Parathyroid adenoma (tissue), 2 donors: ENCODE measurements at regions not wholly inside any gene's neighbourhood (a gene's known extent, or its start where the extent isn't known, plus 50 kb on each side); places are given as distances from the start of the nearest gene placed in this dataset.

ENCODE experiments used
- H2AFZ ChIP-seq: fragments of 300-600 bp; sonication (generic); one replicate; pipeline ENCODE4 v1.7.0; 2017; ENCODE audit warnings: antibody characterized with exemption, mild to moderate bottlenecking
- H3K27ac ChIP-seq: fragments of 300-600 bp; sonication (generic); one replicate; pipeline ENCODE4 v1.7.0; 2017
- H3K27me3 ChIP-seq: fragments of 300-600 bp; sonication (generic); one replicate; pipeline ENCODE4 v1.7.0; 2017; ENCODE audit warnings: low read length; ENCODE audit not compliant: control insufficient read depth, insufficient read depth
- H3K36me3 ChIP-seq: fragments of 300-600 bp; sonication (generic); one replicate; pipeline ENCODE4 v1.7.0; 2017; ENCODE audit warnings: low read length; ENCODE audit not compliant: control insufficient read depth, insufficient read depth
- H3K4me1 ChIP-seq: fragments of 300-600 bp; sonication (generic); one replicate; pipeline ENCODE4 v1.7.0; 2017; ENCODE audit warnings: control low read depth
- H3K4me2 ChIP-seq: fragments of 300-600 bp; sonication (generic); one replicate; pipeline ENCODE4 v1.7.0; 2017; ENCODE audit warnings: low read length
- H3K4me3 ChIP-seq: fragments of 300-600 bp; sonication (generic); one replicate; pipeline ENCODE4 v1.7.0; 2017; ENCODE audit warnings: low read depth, low read length
- H3K79me2 ChIP-seq: fragments of 300-600 bp; sonication (generic); one replicate; pipeline ENCODE4 v1.7.0; 2017; ENCODE audit warnings: control low read depth
- H3K9ac ChIP-seq: fragments of 300-600 bp; sonication (generic); one replicate; pipeline ENCODE4 v1.7.0; 2017; ENCODE audit warnings: mild to moderate bottlenecking
- H3K9me3 ChIP-seq: fragments of 300-600 bp; sonication (generic); one replicate; pipeline ENCODE4 v1.7.0; 2017; ENCODE audit warnings: low read length; ENCODE audit not compliant: control insufficient read depth
- CTCF ChIP-seq: fragments of 300-600 bp; sonication (generic); IDR thresholded peaks from one replicate; pipeline ENCODE4 v1.7.0; 2017; ENCODE audit warnings: antibody characterized with exemption, mild to moderate bottlenecking
- donor health status: primary hyperparathyroidism.

GRCh38 chr12:69056743-69057515 is 124.0 kb upstream of the CPM start:
- Histone ChIP-seq H3K4me3 (no peak overlapping the region), H3K27ac (no peak overlapping the region), H3K4me2 (no peak overlapping the region), H3K36me3 (no peaks in the 10 kb centered on the region), H3K27me3 (no peaks in the 10 kb centered on the region), H3K9me3 (no peaks in the 10 kb centered on the region), H3K79me2 (no peaks in the 10 kb centered on the region), H3K4me1 (no peaks in the 10 kb centered on the region), H3K9ac (no peak overlapping the region), H2AFZ (no peak overlapping the region)
- no peak for TF ChIP-seq CTCF

GRCh38 chr12:69057742-69058141 is 124.8 kb upstream of the CPM start:
- Histone ChIP-seq H3K4me3 (no peak overlapping the region), H3K27me3 (no peaks in the 10 kb centered on the region), H3K36me3 (no peaks in the 10 kb centered on the region), H3K9me3 (no peaks in the 10 kb centered on the region), H3K79me2 (no peaks in the 10 kb centered on the region), H3K4me1 (no peaks in the 10 kb centered on the region), H3K9ac (no peak overlapping the region), H2AFZ (no peak overlapping the region), H3K27ac (no peak overlapping the region), H3K4me2 (no peak overlapping the region)
- no peak for TF ChIP-seq CTCF

- Histone ChIP-seq H3K27me3 (no peaks in the 10 kb centered on the region), H3K27ac (no peak overlapping the region)
Observed at GRCh38 chr12:69059465-69060457, 126.8 kb upstream of the CPM start.

GRCh38 chr12:69061574-69061973 is 128.6 kb upstream of the CPM start:
- no peak for TF ChIP-seq CTCF
- no peaks in the 10 kb centered on the region for H3K79me2 ChIP-seq
- H3K27ac ChIP-seq: no peak overlapping the region
- H3K9me3 ChIP-seq: no peaks in the 10 kb centered on the region
- H3K4me1 ChIP-seq: no peaks in the 10 kb centered on the region
- no peaks in the 10 kb centered on the region for H3K36me3 ChIP-seq
- H3K9ac ChIP-seq: no peak overlapping the region
- H3K27me3 ChIP-seq: no peaks in the 10 kb centered on the region
- no peak overlapping the region for H2AFZ ChIP-seq
- H3K4me2 ChIP-seq: no peak overlapping the region
- no peak overlapping the region for H3K4me3 ChIP-seq

More at GRCh38 chr12:69059465-69060457, 126.8 kb upstream of the CPM start:
- H2AFZ ChIP-seq: no peak overlapping the region
- no peak overlapping the region for H3K9ac ChIP-seq
- H3K4me2 ChIP-seq: no peak overlapping the region
- no peaks in the 10 kb centered on the region for H3K9me3 ChIP-seq
- H3K36me3 ChIP-seq: no peaks in the 10 kb centered on the region
- TF ChIP-seq CTCF: no peak
- H3K4me1 ChIP-seq: no peaks in the 10 kb centered on the region
- no peak overlapping the region for H3K4me3 ChIP-seq
- H3K79me2 ChIP-seq: no peaks in the 10 kb centered on the region
